ENCODE measurements at regions not wholly inside any gene's neighbourhood (a gene's known extent, or its start where the extent isn't known, plus 50 kb on each side); places are given as distances from the start of the nearest gene placed in this dataset.

- Histone ChIP-seq H3K36me3 (replicated peaks; ENCODE audit: low read depth, low read length) (no peaks in the 10 kb centered on the region), H3K4me2 (ENCODE audit: low read length) (no peak overlapping the region), H3K9ac (ENCODE audit: low read length) (no peak overlapping the region), H3K27me3 (ENCODE audit: low read depth, low read length) (no peaks in the 10 kb centered on the region), H2AFZ (ENCODE audit: low read depth, low read length) (no peak overlapping the region), H3K4me3 (ENCODE audit: low read length) (no peak overlapping the region), H3K9me3 (ENCODE audit: insufficient read depth, low read length) (no peaks in the 10 kb centered on the region), H4K20me1 (ENCODE audit: insufficient read depth, low read length) (no peaks in the 10 kb centered on the region), H3K27ac (ENCODE audit: low read length) (no peak overlapping the region), H3K79me2 (ENCODE audit: low read length) (no peaks in the 10 kb centered on the region), H3K4me1 (ENCODE audit: low read length) (no peaks in the 10 kb centered on the region)
- TF ChIP-seq EZH2phosphoT487 (IDR thresholded peaks at IDR 0.05; ENCODE audit: low read depth) (no peak), CTCF (IDR thresholded peaks at IDR 0.05; ENCODE audit: low read depth, low read length) (no peak)
These were observed 1842.5 kb upstream of the CDH9 start for GRCh38 chr5:28880936-28881335.

- TF ChIP-seq EZH2phosphoT487 (IDR thresholded peaks at IDR 0.05; ENCODE audit: low read depth): no peak
- TF ChIP-seq CTCF (IDR thresholded peaks at IDR 0.05; ENCODE audit: low read depth, low read length): no peak
- H4K20me1 ChIP-seq (ENCODE audit: insufficient read depth, low read length): no peaks in the 10 kb centered on the region
- no peak overlapping the region for H3K4me3 ChIP-seq (ENCODE audit: low read length)
- no peaks in the 10 kb centered on the region for H3K79me2 ChIP-seq (ENCODE audit: low read length)
- H3K36me3 ChIP-seq (replicated peaks; ENCODE audit: low read depth, low read length): no peaks in the 10 kb centered on the region
- H3K4me1 ChIP-seq (ENCODE audit: low read length): no peaks in the 10 kb centered on the region
- no peaks in the 10 kb centered on the region for H3K9me3 ChIP-seq (ENCODE audit: insufficient read depth, low read length)
- no peak overlapping the region for H3K4me2 ChIP-seq (ENCODE audit: low read length)
- H3K9ac ChIP-seq (ENCODE audit: low read length): no peak overlapping the region
- H2AFZ ChIP-seq (ENCODE audit: low read depth, low read length): no peak overlapping the region
- H3K27ac ChIP-seq (ENCODE audit: low read length): no peak overlapping the region
- H3K27me3 ChIP-seq (ENCODE audit: low read depth, low read length): no peaks in the 10 kb centered on the region
These were observed 1838.7 kb upstream of the CDH9 start for GRCh38 chr5:28877050-28877449.

GRCh38 chr5:28864006-28864405 is 1825.6 kb upstream of the CDH9 start:
- no peak overlapping the region for H3K4me2 ChIP-seq (ENCODE audit: low read length)
- TF ChIP-seq EZH2phosphoT487 (IDR thresholded peaks at IDR 0.05; ENCODE audit: low read depth) (no peak), CTCF (IDR thresholded peaks at IDR 0.05; ENCODE audit: low read depth, low read length) (no peak)
- no peak overlapping the region for H3K27ac ChIP-seq (ENCODE audit: low read length)

GRCh38 chr5:28862860-28863196 is 1824.4 kb upstream of the CDH9 start:
- no peaks in the 10 kb centered on the region for H4K20me1 ChIP-seq (ENCODE audit: insufficient read depth, low read length)
- H3K4me1 ChIP-seq (ENCODE audit: low read length): no peaks in the 10 kb centered on the region
- H3K4me2 ChIP-seq (ENCODE audit: low read length): no peak overlapping the region
- H2AFZ ChIP-seq (ENCODE audit: low read depth, low read length): no peak overlapping the region
- no peak overlapping the region for H3K4me3 ChIP-seq (ENCODE audit: low read length)
- H3K27ac ChIP-seq (ENCODE audit: low read length): no peak overlapping the region
- no peaks in the 10 kb centered on the region for H3K27me3 ChIP-seq (ENCODE audit: low read depth, low read length)
- H3K9ac ChIP-seq (ENCODE audit: low read length): no peak overlapping the region
- no peaks in the 10 kb centered on the region for H3K79me2 ChIP-seq (ENCODE audit: low read length)
- H3K36me3 ChIP-seq (replicated peaks; ENCODE audit: low read depth, low read length): no peaks in the 10 kb centered on the region
- no peaks in the 10 kb centered on the region for H3K9me3 ChIP-seq (ENCODE audit: insufficient read depth, low read length)
- TF ChIP-seq EZH2phosphoT487 (IDR thresholded peaks at IDR 0.05; ENCODE audit: low read depth) (no peak), CTCF (IDR thresholded peaks at IDR 0.05; ENCODE audit: low read depth, low read length) (no peak)

More at GRCh38 chr5:28864006-28864405, 1825.6 kb upstream of the CDH9 start:
- Histone ChIP-seq H2AFZ (ENCODE audit: low read depth, low read length) (no peak overlapping the region), H3K4me3 (ENCODE audit: low read length) (no peak overlapping the region), H4K20me1 (ENCODE audit: insufficient read depth, low read length) (no peaks in the 10 kb centered on the region), H3K9me3 (ENCODE audit: insufficient read depth, low read length) (no peaks in the 10 kb centered on the region), H3K27me3 (ENCODE audit: low read depth, low read length) (no peaks in the 10 kb centered on the region), H3K79me2 (ENCODE audit: low read length) (no peaks in the 10 kb centered on the region), H3K9ac (ENCODE audit: low read length) (no peak overlapping the region), H3K36me3 (replicated peaks; ENCODE audit: low read depth, low read length) (no peaks in the 10 kb centered on the region), H3K4me1 (ENCODE audit: low read length) (no peaks in the 10 kb centered on the region)

Measured in OCI-LY3 (cell line).